Spleen (tissue), 7 donors: ENCODE measurements at regions not wholly inside any gene's neighbourhood (a gene's known extent, or its start where the extent isn't known, plus 50 kb on each side); places are given as distances from the start of the nearest gene placed in this dataset.
"Not testable (repeated sequence)": the region's sequence is repeated elsewhere in the genome, so short reads cannot be mapped to it uniquely, and the experiment has no call there.

Experiments
- POLR2AphosphoS5 ChIP-seq, 3 donors: sonication (generic); formaldehyde crosslinking; IDR thresholded peaks; one replicate each; pipeline ENCODE4 v1.5.1; 2017; ENCODE audit warnings: antibody characterized with exemption in 3 of 3
- TF ChIP-seq, protein P1 (sequence below), 11 experiments: fragments of 200-600 bp in 7 of 11; fragments of 450-650 bp in 4 of 11; sonication (generic) in 4 of 11; IDR thresholded peaks in 8 of 11; conservative IDR thresholded peaks in 3 of 11; 1 replicate in 7 of 11; 2 replicates in 4 of 11; pipeline versions ENCODE4 v1.4.0 to v1.8.0; 2016 to 2021; ENCODE audit warnings: antibody characterized with exemption in 11 of 11, inconsistent platforms in 4 of 11, mild to moderate bottlenecking in 1 of 11
- donor health status: DM: no; HTN: no; CAD: no; lungs with moderate emphysema.
- donor health status: DM: no; HTN: no; CAD: no.
- donor health status: DM: no; HTN: no; CAD: no.

GRCh38 chr4:149181459-149181858 is 634.2 kb downstream of the IQCM start:
- TF ChIP-seq, protein P1, sequence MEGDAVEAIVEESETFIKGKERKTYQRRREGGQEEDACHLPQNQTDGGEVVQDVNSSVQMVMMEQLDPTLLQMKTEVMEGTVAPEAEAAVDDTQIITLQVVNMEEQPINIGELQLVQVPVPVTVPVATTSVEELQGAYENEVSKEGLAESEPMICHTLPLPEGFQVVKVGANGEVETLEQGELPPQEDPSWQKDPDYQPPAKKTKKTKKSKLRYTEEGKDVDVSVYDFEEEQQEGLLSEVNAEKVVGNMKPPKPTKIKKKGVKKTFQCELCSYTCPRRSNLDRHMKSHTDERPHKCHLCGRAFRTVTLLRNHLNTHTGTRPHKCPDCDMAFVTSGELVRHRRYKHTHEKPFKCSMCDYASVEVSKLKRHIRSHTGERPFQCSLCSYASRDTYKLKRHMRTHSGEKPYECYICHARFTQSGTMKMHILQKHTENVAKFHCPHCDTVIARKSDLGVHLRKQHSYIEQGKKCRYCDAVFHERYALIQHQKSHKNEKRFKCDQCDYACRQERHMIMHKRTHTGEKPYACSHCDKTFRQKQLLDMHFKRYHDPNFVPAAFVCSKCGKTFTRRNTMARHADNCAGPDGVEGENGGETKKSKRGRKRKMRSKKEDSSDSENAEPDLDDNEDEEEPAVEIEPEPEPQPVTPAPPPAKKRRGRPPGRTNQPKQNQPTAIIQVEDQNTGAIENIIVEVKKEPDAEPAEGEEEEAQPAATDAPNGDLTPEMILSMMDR (IDR thresholded peaks at IDR 0.05 in 8 of 11, conservative IDR thresholded peaks at IDR 0.05 in 3 of 11), result not testable (repeated sequence)
- TF ChIP-seq POLR2AphosphoS5 (IDR thresholded peaks at IDR 0.05), result not testable (repeated sequence)
